SU-DHL-6 (cell line): ENCODE measurements at regions not wholly inside any gene's neighbourhood (a gene's known extent, or its start where the extent isn't known, plus 50 kb on each side); places are given as distances from the start of the nearest gene placed in this dataset.

Experiments used
- H2AFZ ChIP-seq: fragments of 200-600 bp; sonication (generic); 2 replicates; pipeline ENCODE4 v1.6.1; 2014; ENCODE audit warnings: low read depth, mild to moderate bottlenecking, moderate library complexity, mixed read lengths, antibody characterized with exemption, low read length; ENCODE audit not compliant: severe bottlenecking
- H3F3A ChIP-seq: fragments of 200-600 bp; shearing (Covaris generic); 2 replicates; pipeline ENCODE4 v1.6.0; 2016; ENCODE audit warnings: antibody characterized with exemption, mild to moderate bottlenecking; ENCODE audit not compliant: insufficient read depth
- H3K27ac ChIP-seq: fragments of 200-600 bp; sonication (generic); 2 replicates; pipeline ENCODE4 v1.5.1; 2016; ENCODE audit warnings: low read depth, mild to moderate bottlenecking, low read length, moderate library complexity, mixed read lengths
- H3K27me3 ChIP-seq: fragments of 200-600 bp; sonication (generic), shearing (Covaris generic); 2 replicates; pipeline ENCODE4 v1.6.0; 2014; ENCODE audit warnings: mild to moderate bottlenecking, low read length
- H3K36me3 ChIP-seq: fragments of 200-600 bp; sonication (generic); 2 replicates; pipeline ENCODE4 v1.6.1; 2014; ENCODE audit warnings: mild to moderate bottlenecking, low read length, mixed read lengths
- H3K4me2 ChIP-seq: fragments of 300-600, 200-600 bp; shearing (Covaris generic), sonication (generic); 2 replicates; pipeline ENCODE4 v1.6.0; 2014; ENCODE audit warnings: low read length, low read depth, mild to moderate bottlenecking; ENCODE audit not compliant: poor library complexity, severe bottlenecking
- H3K4me3 ChIP-seq: fragments of 200-600 bp; sonication (generic); 2 replicates; pipeline ENCODE4 v1.5.1; 2014; ENCODE audit warnings: antibody characterized with exemption, low read length, mild to moderate bottlenecking, mixed read lengths; ENCODE audit not compliant: insufficient read depth, poor library complexity, severe bottlenecking
- H3K79me2 ChIP-seq: fragments of 200-600 bp; sonication (generic); 2 replicates; pipeline ENCODE4 v1.6.1; 2014; ENCODE audit warnings: mild to moderate bottlenecking, low read length, moderate library complexity; ENCODE audit not compliant: insufficient read depth
- H3K9ac ChIP-seq: fragments of 200-600 bp; sonication (generic); 2 replicates; pipeline ENCODE4 v1.7.0; 2014; ENCODE audit warnings: mild to moderate bottlenecking, low read length
- H3K9me2 ChIP-seq: fragments of 200-600 bp; sonication (generic); replicated peaks from 2 replicates; pipeline ENCODE4 v1.6.1; 2014; ENCODE audit warnings: low read length; ENCODE audit not compliant: insufficient read depth
- H3K9me3 ChIP-seq: fragments of 200-600 bp; sonication (generic); 2 replicates; pipeline ENCODE4 v1.6.1; 2014; ENCODE audit warnings: low read length, mixed read lengths; ENCODE audit not compliant: insufficient read depth
- H4K20me1 ChIP-seq: fragments of 200-600 bp; sonication (generic); 2 replicates; pipeline ENCODE4 v1.6.1; 2014; ENCODE audit warnings: low read depth, mild to moderate bottlenecking, antibody characterized with exemption, low read length, moderate library complexity, mixed read lengths
- CTCF ChIP-seq: fragments of 200-600 bp; sonication (generic); IDR thresholded peaks from one replicate; pipeline ENCODE4 v1.5.1; 2017; ENCODE audit warnings: antibody characterized with exemption, mild to moderate bottlenecking, low read length, moderate library complexity; ENCODE audit not compliant: insufficient read depth, poor library complexity, severe bottlenecking
- EZH2phosphoT487 ChIP-seq: fragments of 200-600 bp; sonication (generic), shearing (Covaris generic); conservative IDR thresholded peaks from 2 replicates; pipeline ENCODE4 v1.6.1; 2018; ENCODE audit warnings: mild to moderate bottlenecking, antibody characterized with exemption, low read length, moderate library complexity, mixed read lengths

- Histone ChIP-seq H3K4me3 (no peak overlapping the region), H3K36me3 (no peaks in the 10 kb centered on the region), H2AFZ (no peak overlapping the region), H3K9me3 (no peaks in the 10 kb centered on the region), H3K79me2 (no peaks in the 10 kb centered on the region), H3K9me2 (no peaks in the 10 kb centered on the region), H3K27me3 (no peaks in the 10 kb centered on the region), H3F3A (no peaks in the 10 kb centered on the region), H3K9ac (no peak overlapping the region), H4K20me1 (no peaks in the 10 kb centered on the region), H3K4me2 (no peak overlapping the region), H3K27ac (no peak overlapping the region)
- TF ChIP-seq CTCF (no peak), EZH2phosphoT487 (no peak)
Measured at GRCh38 chr4:160129439-160129838, 1026.6 kb downstream of the RAPGEF2 start.

GRCh38 chr4:160136021-160136420 lies 1033.1 kb downstream of the RAPGEF2 start:
- Histone ChIP-seq H4K20me1 (no peaks in the 10 kb centered on the region), H3K27ac (no peak overlapping the region), H3K4me3 (no peak overlapping the region), H2AFZ (no peak overlapping the region), H3K27me3 (no peaks in the 10 kb centered on the region), H3K4me2 (no peak overlapping the region), H3K9me2 (no peaks in the 10 kb centered on the region), H3K36me3 (no peaks in the 10 kb centered on the region), H3K9ac (no peak overlapping the region), H3F3A (no peaks in the 10 kb centered on the region), H3K9me3 (no peaks in the 10 kb centered on the region), H3K79me2 (no peaks in the 10 kb centered on the region)
- no peak for TF ChIP-seq EZH2phosphoT487
- TF ChIP-seq CTCF: no peak

GRCh38 chr4:160141206-160141605 lies 1038.3 kb downstream of the RAPGEF2 start:
- Histone ChIP-seq H3F3A (no peaks in the 10 kb centered on the region), H3K4me3 (no peak overlapping the region), H3K9me3 (no peaks in the 10 kb centered on the region), H3K79me2 (no peaks in the 10 kb centered on the region), H4K20me1 (no peaks in the 10 kb centered on the region), H3K36me3 (no peaks in the 10 kb centered on the region), H3K9me2 (no peaks in the 10 kb centered on the region), H3K27ac (no peak overlapping the region), H3K27me3 (no peaks in the 10 kb centered on the region), H2AFZ (no peak overlapping the region), H3K4me2 (no peak overlapping the region), H3K9ac (no peak overlapping the region)
- TF ChIP-seq EZH2phosphoT487: no peak
- no peak for TF ChIP-seq CTCF
